WTC11 (cell line): ENCODE measurements at regions not wholly inside any gene's neighbourhood (a gene's known extent, or its start where the extent isn't known, plus 50 kb on each side); places are given as distances from the start of the nearest gene placed in this dataset.
A peak's percentile ranks its signal among the peaks of the same experiment; 100 is the strongest.

Experiments used
- ATAC-seq: fragments of 200-7000 bp; cut with Tn5 transposase; 2 replicates; pipeline ENCODE4 v1.10.0; 2021; ENCODE audit warnings: mild to moderate bottlenecking, moderate library complexity
- CTCF ChIA-PET: fragments of 300-600 bp; sonication (Branson Sonifier 250); formaldehyde crosslinking; loops from one replicate; lab custom pipeline; 2021; ENCODE audit warnings: antibody characterized with exemption; lab: Charles Lee
- POLR2A ChIA-PET: fragments of 350-600 bp; sonication (Branson Sonifier 250); formaldehyde crosslinking; loops from one replicate; lab custom pipeline; 2021; ENCODE audit warnings: antibody characterized with exemption; lab: Charles Lee
- DNase-seq: peaks from one replicate; pipeline ENCODE4 v3.0.0; 2021; ENCODE audit warnings: low spot score
- H3K27ac Mint-ChIP-seq: 2 replicates; pipeline ENCODE4 v1.8.0; 2021; ENCODE audit warnings: mixed read lengths
- H3K27me3 Mint-ChIP-seq: 2 replicates; pipeline ENCODE4 v1.8.0; 2021; ENCODE audit warnings: low read depth, mild to moderate bottlenecking, moderate library complexity, mixed read lengths
- H3K36me3 Mint-ChIP-seq: 2 replicates; pipeline ENCODE4 v1.8.0; 2021; ENCODE audit warnings: mixed read lengths
- H3K4me1 Mint-ChIP-seq: 2 replicates; pipeline ENCODE4 v1.8.0; 2022; ENCODE audit warnings: mixed read lengths
- H3K4me3 Mint-ChIP-seq: 2 replicates; pipeline ENCODE4 v1.8.0; 2021; ENCODE audit warnings: mild to moderate bottlenecking, moderate library complexity, mixed read lengths
- H3K9me3 Mint-ChIP-seq: 2 replicates; pipeline ENCODE4 v1.8.0; 2021; ENCODE audit warnings: mixed read lengths
- ARID4B ChIP-seq: sonication (generic); formaldehyde crosslinking; IDR thresholded peaks from 2 replicates; pipeline ENCODE4 v1.8.0; 2023; ENCODE audit warnings: missing genetic modification reagents, mild to moderate bottlenecking, borderline replicate concordance
- CBFB ChIP-seq: sonication (generic); formaldehyde crosslinking; IDR thresholded peaks from 2 replicates; pipeline ENCODE4 v1.8.1; 2022; ENCODE audit warnings: mild to moderate bottlenecking, low read depth, missing genetic modification reagents
- ESRRA ChIP-seq: sonication (generic); formaldehyde crosslinking; IDR thresholded peaks from 2 replicates; pipeline ENCODE4 v1.8.1; 2022; ENCODE audit warnings: mild to moderate bottlenecking, missing genetic modification reagents, borderline replicate concordance
- FOXJ3 ChIP-seq: sonication (generic); formaldehyde crosslinking; IDR thresholded peaks from 2 replicates; pipeline ENCODE4 v1.9.0; 2021; ENCODE audit warnings: missing genetic modification reagents, mild to moderate bottlenecking, borderline replicate concordance
- FOXP1 ChIP-seq: sonication (generic); formaldehyde crosslinking; IDR thresholded peaks from 2 replicates; pipeline ENCODE4 v1.8.0; 2022; ENCODE audit warnings: missing genetic modification reagents, mild to moderate bottlenecking, moderate library complexity, borderline replicate concordance
- JAZF1 ChIP-seq: fragments of 250-450 bp; sonication (Bioruptor Pico); IDR thresholded peaks from 2 replicates; pipeline ENCODE4 v1.9.0; 2021; ENCODE audit warnings: moderate library complexity, mild to moderate bottlenecking, inconsistent platforms
- JUN ChIP-seq: sonication (generic); formaldehyde crosslinking; IDR thresholded peaks from 2 replicates; pipeline ENCODE4 v1.8.0; 2023; ENCODE audit warnings: mild to moderate bottlenecking, missing genetic modification reagents
- KAT7 ChIP-seq: sonication (generic); formaldehyde crosslinking; IDR thresholded peaks from 2 replicates; pipeline ENCODE4 v1.8.1; 2023; ENCODE audit warnings: missing genetic modification reagents, mild to moderate bottlenecking, borderline replicate concordance
- NFATC4 ChIP-seq: fragments of 250-450 bp; sonication (Bioruptor Pico); IDR thresholded peaks from 2 replicates; pipeline ENCODE4 v1.9.0; 2021; ENCODE audit warnings: mild to moderate bottlenecking
- NR3C1 ChIP-seq: sonication (generic); formaldehyde crosslinking; conservative IDR thresholded peaks from 2 replicates; pipeline ENCODE4 v1.8.1; 2023; ENCODE audit warnings: low read depth, mild to moderate bottlenecking, missing genetic modification reagents
- OVOL2 ChIP-seq: fragments of 250-450 bp; sonication (Bioruptor Pico); IDR thresholded peaks from 2 replicates; pipeline ENCODE4 v1.9.0; 2021; ENCODE audit warnings: mild to moderate bottlenecking, borderline replicate concordance
- TEAD4 ChIP-seq: sonication (generic); formaldehyde crosslinking; IDR thresholded peaks from 2 replicates; pipeline ENCODE4 v1.8.0; 2022; ENCODE audit warnings: mild to moderate bottlenecking, missing genetic modification reagents
- ZMAT4 ChIP-seq: fragments of 250-450 bp; sonication (Bioruptor Pico); IDR thresholded peaks from 2 replicates; pipeline ENCODE4 v1.9.0; 2021; ENCODE audit warnings: mild to moderate bottlenecking
- ZNF232 ChIP-seq: sonication (generic); formaldehyde crosslinking; IDR thresholded peaks from 2 replicates; pipeline ENCODE4 v1.8.0; 2022; ENCODE audit warnings: mild to moderate bottlenecking, missing genetic modification reagents
- ZNF317 ChIP-seq: sonication (generic); formaldehyde crosslinking; IDR thresholded peaks from 2 replicates; pipeline ENCODE4 v1.8.1; 2023; ENCODE audit warnings: low read depth, mild to moderate bottlenecking, moderate library complexity, missing genetic modification reagents, borderline replicate concordance
- ZNF423 ChIP-seq: fragments of 250-450 bp; sonication (Bioruptor Pico); IDR thresholded peaks from 2 replicates; pipeline ENCODE4 v2.1.2; 2022; ENCODE audit warnings: mild to moderate bottlenecking, moderate library complexity
- TF ChIP-seq, protein P1 (sequence below): sonication (generic); formaldehyde crosslinking; IDR thresholded peaks from 2 replicates; pipeline ENCODE4 v1.8.0; 2023; ENCODE audit warnings: mild to moderate bottlenecking, missing genetic modification reagents
- TF ChIP-seq, protein P2 (sequence below): fragments of 250-450 bp; sonication (Bioruptor Pico); conservative IDR thresholded peaks from 2 replicates; pipeline ENCODE4 v1.9.0; 2021; ENCODE audit warnings: mild to moderate bottlenecking
- TF ChIP-seq, protein P3 (sequence below): sonication (generic); formaldehyde crosslinking; IDR thresholded peaks from 2 replicates; pipeline ENCODE4 v1.8.1; 2023; ENCODE audit warnings: mild to moderate bottlenecking, missing genetic modification reagents, moderate library complexity

- CTCF ChIA-PET: interaction anchor here (0.6 kb wide), 1 partner anchor 24 kb away, joined by 3 read pairs; no protein-coding TSS in a partner anchor
- no peaks in the 10 kb centered on the region; the same call in 1 of the 2 replicates for H3K27me3 Mint-ChIP-seq
- POLR2A ChIA-PET: no interaction called here
- TF ChIP-seq, protein P1, sequence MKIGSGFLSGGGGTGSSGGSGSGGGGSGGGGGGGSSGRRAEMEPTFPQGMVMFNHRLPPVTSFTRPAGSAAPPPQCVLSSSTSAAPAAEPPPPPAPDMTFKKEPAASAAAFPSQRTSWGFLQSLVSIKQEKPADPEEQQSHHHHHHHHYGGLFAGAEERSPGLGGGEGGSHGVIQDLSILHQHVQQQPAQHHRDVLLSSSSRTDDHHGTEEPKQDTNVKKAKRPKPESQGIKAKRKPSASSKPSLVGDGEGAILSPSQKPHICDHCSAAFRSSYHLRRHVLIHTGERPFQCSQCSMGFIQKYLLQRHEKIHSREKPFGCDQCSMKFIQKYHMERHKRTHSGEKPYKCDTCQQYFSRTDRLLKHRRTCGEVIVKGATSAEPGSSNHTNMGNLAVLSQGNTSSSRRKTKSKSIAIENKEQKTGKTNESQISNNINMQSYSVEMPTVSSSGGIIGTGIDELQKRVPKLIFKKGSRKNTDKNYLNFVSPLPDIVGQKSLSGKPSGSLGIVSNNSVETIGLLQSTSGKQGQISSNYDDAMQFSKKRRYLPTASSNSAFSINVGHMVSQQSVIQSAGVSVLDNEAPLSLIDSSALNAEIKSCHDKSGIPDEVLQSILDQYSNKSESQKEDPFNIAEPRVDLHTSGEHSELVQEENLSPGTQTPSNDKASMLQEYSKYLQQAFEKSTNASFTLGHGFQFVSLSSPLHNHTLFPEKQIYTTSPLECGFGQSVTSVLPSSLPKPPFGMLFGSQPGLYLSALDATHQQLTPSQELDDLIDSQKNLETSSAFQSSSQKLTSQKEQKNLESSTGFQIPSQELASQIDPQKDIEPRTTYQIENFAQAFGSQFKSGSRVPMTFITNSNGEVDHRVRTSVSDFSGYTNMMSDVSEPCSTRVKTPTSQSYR: no peak
- TF ChIP-seq TEAD4 (CRISPR knock-in tag) (no peak), ZNF317 (CRISPR knock-in tag) (no peak), CBFB (no peak), NFATC4 (no peak), ZNF423 (no peak), KAT7 (CRISPR knock-in tag) (no peak), ZMAT4 (no peak), JUN (no peak), FOXJ3 (CRISPR knock-in tag) (no peak), ZNF232 (CRISPR knock-in tag) (no peak), NR3C1 (CRISPR knock-in tag) (no peak)
- TF ChIP-seq, protein P2, sequence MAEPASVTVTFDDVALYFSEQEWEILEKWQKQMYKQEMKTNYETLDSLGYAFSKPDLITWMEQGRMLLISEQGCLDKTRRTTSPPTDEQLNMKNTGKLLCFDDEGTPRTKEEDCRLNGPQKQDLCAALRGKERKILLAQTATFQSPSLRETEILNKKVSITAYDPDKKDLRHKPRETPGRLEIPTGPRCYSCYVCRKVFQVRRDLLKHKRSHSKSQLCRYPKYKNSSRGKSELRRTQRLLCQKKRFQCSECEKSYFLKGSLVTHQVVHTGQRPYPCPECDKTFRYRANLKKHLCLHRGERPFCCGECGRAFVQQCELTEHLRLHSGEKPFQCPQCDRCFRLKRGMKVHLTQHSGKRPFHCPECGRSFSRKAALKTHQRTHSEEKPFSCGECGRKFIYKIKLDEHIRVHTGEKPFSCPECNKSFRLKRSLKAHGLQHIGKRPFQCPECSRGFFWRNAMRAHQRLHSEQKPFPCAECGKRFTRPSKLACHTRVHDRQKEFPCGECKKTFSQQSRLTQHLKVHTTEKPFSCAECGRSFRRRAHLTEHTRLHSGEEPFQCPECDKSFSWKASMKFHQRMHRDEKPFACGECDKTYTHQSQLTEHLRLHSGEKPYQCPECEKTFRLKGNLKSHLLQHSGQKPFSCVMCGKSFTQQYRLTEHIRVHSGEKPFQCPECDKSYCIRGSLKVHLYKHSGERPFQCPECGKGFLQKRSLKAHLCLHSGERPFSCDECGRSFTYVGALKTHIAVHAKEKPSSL: no peak
- peaks cover 9% of the 10 kb centered on the region for H3K4me1 Mint-ChIP-seq
- DNase-seq: no peak
- H3K36me3 Mint-ChIP-seq: peaks cover 65% of the 10 kb centered on the region
- no peak for ATAC-seq
- H3K9me3 Mint-ChIP-seq: peaks cover 72% of the 10 kb centered on the region
- no peak overlapping the region for H3K4me3 Mint-ChIP-seq
- no peak overlapping the region for H3K27ac Mint-ChIP-seq
Measured at GRCh38 chr6:140897349-140897748, 1235.4 kb upstream of the GJE1 start.

DNA sequence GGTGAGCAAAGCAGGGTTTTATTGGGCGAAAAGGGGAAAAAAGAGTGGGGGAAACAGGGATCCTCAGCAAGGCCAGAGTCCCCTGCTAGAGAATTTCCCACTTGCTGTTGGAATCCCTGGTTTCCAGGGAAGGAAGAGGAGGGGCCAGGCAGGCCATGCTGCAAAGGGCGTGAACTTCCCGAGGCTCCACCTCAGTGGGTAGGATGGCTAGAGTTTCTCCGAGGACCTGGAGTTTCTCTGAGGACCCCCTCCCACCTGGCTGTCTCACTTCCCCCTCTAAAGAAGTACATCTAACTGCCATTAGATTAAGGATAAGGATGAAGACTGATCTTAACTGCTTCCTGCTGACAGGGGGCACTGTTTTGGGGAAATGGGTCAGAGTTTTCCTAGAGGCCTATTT lies 1239.3 kb upstream of the GJE1 start:
- Mint-ChIP-seq H3K9me3 (peaks cover 46% of the 10 kb centered on the region), H3K4me1 (peaks cover 11% of the 10 kb centered on the region), H3K27ac (no peak overlapping the region), H3K36me3 (peaks cover 44% of the 10 kb centered on the region), H3K4me3 (no peak overlapping the region), H3K27me3 (no peaks in the 10 kb centered on the region; the same call in 1 of the 2 replicates)
- ATAC-seq: peak; percentile 90
- peak; percentile 22 for DNase-seq
- ChIA-PET CTCF (no interaction called here), POLR2A (no interaction called here)
- TF ChIP-seq, protein P1: no peak
- TF ChIP-seq ARID4B (no peak), JAZF1 (CRISPR knock-in tag) (no peak), ESRRA (CRISPR knock-in tag) (no peak), FOXP1 (no peak), ZNF317 (CRISPR knock-in tag) (no peak), OVOL2 (CRISPR knock-in tag) (no peak)
- TF ChIP-seq, protein P3, sequence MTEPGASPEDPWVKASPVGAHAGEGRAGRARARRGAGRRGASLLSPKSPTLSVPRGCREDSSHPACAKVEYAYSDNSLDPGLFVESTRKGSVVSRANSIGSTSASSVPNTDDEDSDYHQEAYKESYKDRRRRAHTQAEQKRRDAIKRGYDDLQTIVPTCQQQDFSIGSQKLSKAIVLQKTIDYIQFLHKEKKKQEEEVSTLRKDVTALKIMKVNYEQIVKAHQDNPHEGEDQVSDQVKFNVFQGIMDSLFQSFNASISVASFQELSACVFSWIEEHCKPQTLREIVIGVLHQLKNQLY: no peak
